Astrocyte of the cerebellum (primary cell): ENCODE measurements at regions not wholly inside any gene's neighbourhood (a gene's known extent, or its start where the extent isn't known, plus 50 kb on each side); places are given as distances from the start of the nearest gene placed in this dataset.

ENCODE experiments used
- DNase-seq: peaks from one replicate; pipeline ENCODE4 v3.0.0-alpha.2; 2011; ENCODE audit warnings: low read depth
- H3K4me3 ChIP-seq: 2 replicates; pipeline ENCODE4 v1.5.1; 2011; ENCODE audit warnings: mild to moderate bottlenecking, low read depth, low read length, moderate library complexity
- CTCF ChIP-seq: IDR thresholded peaks from 2 replicates; pipeline ENCODE4 v1.5.1; 2012; ENCODE audit warnings: low read length, low read depth, moderate library complexity, mild to moderate bottlenecking; ENCODE audit errors: missing control alignments
- in situ Hi-C: cut with HindIII; loops from 2 replicates; pipeline ENCODE4 v1.10.0; 2017; ENCODE audit warnings: low sequenced_read_pairs

DNA sequence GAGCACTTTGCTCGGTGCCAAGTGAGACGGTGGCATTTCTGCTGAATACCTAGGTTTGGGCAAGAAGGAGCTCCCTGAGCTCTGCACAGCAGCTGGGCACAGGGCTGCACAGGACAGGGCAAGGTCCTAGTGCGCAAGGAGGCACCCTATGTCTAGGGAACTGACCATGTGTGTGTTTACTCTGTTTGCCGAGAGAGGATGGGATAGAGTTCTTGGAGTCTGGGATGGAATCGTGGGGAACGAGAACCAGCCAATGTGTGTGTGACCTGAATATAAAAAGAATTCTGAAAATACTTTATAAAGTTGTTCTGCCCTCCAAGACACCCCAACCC lies 179.5 kb upstream of the NECTIN1 start:
- TF ChIP-seq CTCF, result no peak
- in situ Hi-C loops, result no loop called here
- no peak for DNase-seq
- no peak overlapping the region for H3K4me3 ChIP-seq

- DNase-seq, result no peak
- no peak overlapping the region for H3K4me3 ChIP-seq
- in situ Hi-C loops, result no loop called here
- no peak for TF ChIP-seq CTCF
Measured at GRCh38 chr11:119907878-119908572, 179.0 kb upstream of the NECTIN1 start.

DNA sequence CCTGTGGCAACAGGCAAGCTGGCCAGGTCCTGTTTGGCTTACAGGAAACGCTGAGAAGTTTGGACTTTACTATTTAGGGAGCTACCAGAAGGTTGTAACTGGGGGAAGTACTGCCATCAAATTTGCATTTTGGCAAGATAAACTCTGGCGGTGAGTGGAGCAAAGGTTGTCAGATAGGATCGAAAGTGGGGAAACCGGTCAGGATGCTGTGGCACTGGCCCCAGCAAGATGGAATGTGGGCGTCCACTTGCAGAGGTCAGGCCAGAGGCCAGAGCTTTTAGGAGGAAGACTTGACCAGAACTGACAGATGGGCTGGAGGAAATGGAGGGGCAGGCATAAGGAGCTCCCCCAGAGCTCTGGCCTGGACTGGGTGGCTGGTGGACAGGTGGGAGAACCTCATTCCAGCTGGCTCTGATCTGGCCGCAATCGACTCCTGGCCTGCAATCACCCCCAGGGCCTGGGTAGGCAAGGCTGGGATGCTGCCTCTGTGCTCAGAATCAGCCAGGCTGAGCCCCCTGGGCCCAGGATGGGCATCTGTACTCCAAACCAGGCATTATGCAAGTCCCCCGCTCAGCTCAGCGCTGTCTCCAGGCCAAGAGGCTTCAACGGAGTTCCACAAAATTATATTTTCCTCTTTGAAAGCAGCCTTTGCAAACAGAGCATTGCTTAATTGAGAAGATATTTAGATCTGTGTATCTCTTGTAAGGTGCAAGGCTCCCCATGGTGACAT lies 178.3 kb upstream of the NECTIN1 start:
- no peak for DNase-seq
- no peak overlapping the region for H3K4me3 ChIP-seq
- in situ Hi-C loops, result no loop called here
- TF ChIP-seq CTCF, result no peak

DNA sequence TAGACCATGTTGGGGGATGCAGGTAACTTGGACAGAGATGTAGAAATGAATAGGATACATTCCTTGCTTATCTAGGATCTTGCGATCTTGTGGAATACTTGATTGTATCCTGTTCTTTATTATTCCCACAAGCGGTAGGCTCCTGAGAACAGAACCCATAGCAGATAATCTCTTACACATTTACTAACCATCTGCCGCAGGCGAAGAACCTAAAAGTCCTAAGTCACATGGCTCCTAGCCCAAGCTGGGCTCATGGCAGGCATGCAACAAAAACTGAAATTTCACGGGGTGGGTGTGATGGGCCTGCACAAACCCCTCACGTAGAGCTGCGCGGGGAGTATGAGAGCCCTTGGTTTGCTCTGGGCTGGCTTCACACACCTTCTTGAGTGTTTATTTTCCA lies 177.4 kb upstream of the NECTIN1 start:
- in situ Hi-C loops, result no loop called here
- H3K4me3 ChIP-seq, result no peak overlapping the region
- no peak for DNase-seq
- TF ChIP-seq CTCF, result no peak

- in situ Hi-C loops, result no loop called here
- H3K4me3 ChIP-seq, result no peak overlapping the region
- no peak for TF ChIP-seq CTCF
- no peak for DNase-seq
Measured at GRCh38 chr11:119905162-119905561, 176.2 kb upstream of the NECTIN1 start.

- no peak for TF ChIP-seq CTCF
- no peak overlapping the region for H3K4me3 ChIP-seq
- no peak for DNase-seq
- in situ Hi-C loops, result no loop called here
Measured at GRCh38 chr11:119904531-119905035, 175.6 kb upstream of the NECTIN1 start.
